ENCODE measurements at regions not wholly inside any gene's neighbourhood (a gene's known extent, or its start where the extent isn't known, plus 50 kb on each side); places are given as distances from the start of the nearest gene placed in this dataset.

GRCh38 chr2:120474486-120474885, 128.6 kb downstream of the INHBB start:
- H3K27ac ChIP-seq (ENCODE audit: low read length) = no peak overlapping the region

GRCh38 chr2:120476141-120476540, 130.2 kb downstream of the INHBB start:
- H3K27me3 ChIP-seq (ENCODE audit: control insufficient read depth, insufficient read depth, low read length) = peaks cover 48% of the 10 kb centered on the region

More at GRCh38 chr2:120474486-120474885, 128.6 kb downstream of the INHBB start:
- H3K9ac ChIP-seq (ENCODE audit: low read length) = no peak overlapping the region
- no peak overlapping the region for H3K4me3 ChIP-seq (ENCODE audit: low read length)
- no peaks in the 10 kb centered on the region for H3K9me3 ChIP-seq (ENCODE audit: control insufficient read depth, low read depth, low read length)
- H3K36me3 ChIP-seq (ENCODE audit: control insufficient read depth, low read depth, low read length) = no peaks in the 10 kb centered on the region
- H3K27me3 ChIP-seq (ENCODE audit: control insufficient read depth, insufficient read depth, low read length) = peaks cover 65% of the 10 kb centered on the region
- H3K4me1 ChIP-seq (ENCODE audit: control insufficient read depth, low read depth, low read length) = no peaks in the 10 kb centered on the region

GRCh38 chr2:120477198-120477597, 131.3 kb downstream of the INHBB start:
- Histone ChIP-seq H3K9ac (ENCODE audit: low read length) (no peak overlapping the region), H3K4me3 (ENCODE audit: low read length) (no peak overlapping the region), H3K36me3 (ENCODE audit: control insufficient read depth, low read depth, low read length) (no peaks in the 10 kb centered on the region), H3K27me3 (ENCODE audit: control insufficient read depth, insufficient read depth, low read length) (peaks cover 46% of the 10 kb centered on the region), H3K9me3 (ENCODE audit: control insufficient read depth, low read depth, low read length) (no peaks in the 10 kb centered on the region), H3K27ac (ENCODE audit: low read length) (no peak overlapping the region), H3K4me1 (ENCODE audit: control insufficient read depth, low read depth, low read length) (no peaks in the 10 kb centered on the region)

More at GRCh38 chr2:120476141-120476540, 130.2 kb downstream of the INHBB start:
- no peaks in the 10 kb centered on the region for H3K9me3 ChIP-seq (ENCODE audit: control insufficient read depth, low read depth, low read length)
- no peaks in the 10 kb centered on the region for H3K4me1 ChIP-seq (ENCODE audit: control insufficient read depth, low read depth, low read length)
- no peak overlapping the region for H3K9ac ChIP-seq (ENCODE audit: low read length)
- no peak overlapping the region for H3K4me3 ChIP-seq (ENCODE audit: low read length)
- H3K27ac ChIP-seq (ENCODE audit: low read length) = no peak overlapping the region
- H3K36me3 ChIP-seq (ENCODE audit: control insufficient read depth, low read depth, low read length) = no peaks in the 10 kb centered on the region

- H3K27me3 ChIP-seq (ENCODE audit: control insufficient read depth, insufficient read depth, low read length) = peaks cover 45% of the 10 kb centered on the region
- no peak overlapping the region for H3K27ac ChIP-seq (ENCODE audit: low read length)
- H3K4me1 ChIP-seq (ENCODE audit: control insufficient read depth, low read depth, low read length) = no peaks in the 10 kb centered on the region
- no peak overlapping the region for H3K4me3 ChIP-seq (ENCODE audit: low read length)
- H3K36me3 ChIP-seq (ENCODE audit: control insufficient read depth, low read depth, low read length) = no peaks in the 10 kb centered on the region
- H3K9me3 ChIP-seq (ENCODE audit: control insufficient read depth, low read depth, low read length) = no peaks in the 10 kb centered on the region
- H3K9ac ChIP-seq (ENCODE audit: low read length) = no peak overlapping the region
Observed at GRCh38 chr2:120477831-120478481, 132.0 kb downstream of the INHBB start.

- Histone ChIP-seq H3K4me1 (ENCODE audit: control insufficient read depth, low read depth, low read length) (no peaks in the 10 kb centered on the region), H3K36me3 (ENCODE audit: control insufficient read depth, low read depth, low read length) (no peaks in the 10 kb centered on the region), H3K9me3 (ENCODE audit: control insufficient read depth, low read depth, low read length) (no peaks in the 10 kb centered on the region), H3K9ac (ENCODE audit: low read length) (no peak overlapping the region), H3K4me3 (ENCODE audit: low read length) (no peak overlapping the region), H3K27me3 (ENCODE audit: control insufficient read depth, insufficient read depth, low read length) (peaks cover 31% of the 10 kb centered on the region), H3K27ac (ENCODE audit: low read length) (no peak overlapping the region)
Observed at GRCh38 chr2:120480346-120480902, 134.5 kb downstream of the INHBB start.

- Histone ChIP-seq H3K36me3 (ENCODE audit: control insufficient read depth, low read depth, low read length) (no peaks in the 10 kb centered on the region), H3K9ac (ENCODE audit: low read length) (no peak overlapping the region), H3K27me3 (ENCODE audit: control insufficient read depth, insufficient read depth, low read length) (peaks cover 25% of the 10 kb centered on the region), H3K4me1 (ENCODE audit: control insufficient read depth, low read depth, low read length) (no peaks in the 10 kb centered on the region), H3K27ac (ENCODE audit: low read length) (no peak overlapping the region), H3K9me3 (ENCODE audit: control insufficient read depth, low read depth, low read length) (no peaks in the 10 kb centered on the region), H3K4me3 (ENCODE audit: low read length) (no peak overlapping the region)
Observed at GRCh38 chr2:120480903-120481445, 135.0 kb downstream of the INHBB start.

- Histone ChIP-seq H3K27me3 (ENCODE audit: control insufficient read depth, insufficient read depth, low read length) (peaks cover 24% of the 10 kb centered on the region), H3K4me3 (ENCODE audit: low read length) (no peak overlapping the region), H3K36me3 (ENCODE audit: control insufficient read depth, low read depth, low read length) (no peaks in the 10 kb centered on the region)
Observed at GRCh38 chr2:120481446-120482194, 135.7 kb downstream of the INHBB start.

GRCh38 chr2:120482334-120482733, 136.4 kb downstream of the INHBB start:
- Histone ChIP-seq H3K4me1 (ENCODE audit: control insufficient read depth, low read depth, low read length) (no peaks in the 10 kb centered on the region), H3K9ac (ENCODE audit: low read length) (no peak overlapping the region), H3K9me3 (ENCODE audit: control insufficient read depth, low read depth, low read length) (no peaks in the 10 kb centered on the region), H3K27ac (ENCODE audit: low read length) (no peak overlapping the region), H3K27me3 (ENCODE audit: control insufficient read depth, insufficient read depth, low read length) (peaks cover 28% of the 10 kb centered on the region), H3K36me3 (ENCODE audit: control insufficient read depth, low read depth, low read length) (no peaks in the 10 kb centered on the region), H3K4me3 (ENCODE audit: low read length) (no peak overlapping the region)

More at GRCh38 chr2:120481446-120482194, 135.7 kb downstream of the INHBB start:
- H3K27ac ChIP-seq (ENCODE audit: low read length) = no peak overlapping the region
- no peaks in the 10 kb centered on the region for H3K4me1 ChIP-seq (ENCODE audit: control insufficient read depth, low read depth, low read length)
- no peak overlapping the region for H3K9ac ChIP-seq (ENCODE audit: low read length)
- H3K9me3 ChIP-seq (ENCODE audit: control insufficient read depth, low read depth, low read length) = no peaks in the 10 kb centered on the region

- no peaks in the 10 kb centered on the region for H3K36me3 ChIP-seq (ENCODE audit: control insufficient read depth, low read depth, low read length)
- H3K4me1 ChIP-seq (ENCODE audit: control insufficient read depth, low read depth, low read length) = no peaks in the 10 kb centered on the region
- H3K4me3 ChIP-seq (ENCODE audit: low read length) = no peak overlapping the region
- H3K9me3 ChIP-seq (ENCODE audit: control insufficient read depth, low read depth, low read length) = no peaks in the 10 kb centered on the region
- H3K27ac ChIP-seq (ENCODE audit: low read length) = no peak overlapping the region
- peaks cover 34% of the 10 kb centered on the region for H3K27me3 ChIP-seq (ENCODE audit: control insufficient read depth, insufficient read depth, low read length)
- H3K9ac ChIP-seq (ENCODE audit: low read length) = no peak overlapping the region
Observed at GRCh38 chr2:120483355-120483754, 137.4 kb downstream of the INHBB start.

GRCh38 chr2:120485096-120485495, 139.2 kb downstream of the INHBB start:
- no peak overlapping the region for H3K27ac ChIP-seq (ENCODE audit: low read length)
- H3K9me3 ChIP-seq (ENCODE audit: control insufficient read depth, low read depth, low read length) = no peaks in the 10 kb centered on the region
- H3K36me3 ChIP-seq (ENCODE audit: control insufficient read depth, low read depth, low read length) = no peaks in the 10 kb centered on the region
- H3K9ac ChIP-seq (ENCODE audit: low read length) = no peak overlapping the region
- no peaks in the 10 kb centered on the region for H3K4me1 ChIP-seq (ENCODE audit: control insufficient read depth, low read depth, low read length)
- H3K27me3 ChIP-seq (ENCODE audit: control insufficient read depth, insufficient read depth, low read length) = peaks cover 40% of the 10 kb centered on the region
- H3K4me3 ChIP-seq (ENCODE audit: low read length) = no peak overlapping the region

- Histone ChIP-seq H3K4me1 (ENCODE audit: control insufficient read depth, low read depth, low read length) (no peaks in the 10 kb centered on the region), H3K36me3 (ENCODE audit: control insufficient read depth, low read depth, low read length) (no peaks in the 10 kb centered on the region), H3K27ac (ENCODE audit: low read length) (no peak overlapping the region), H3K4me3 (ENCODE audit: low read length) (no peak overlapping the region), H3K9me3 (ENCODE audit: control insufficient read depth, low read depth, low read length) (no peaks in the 10 kb centered on the region), H3K9ac (ENCODE audit: low read length) (no peak overlapping the region), H3K27me3 (ENCODE audit: control insufficient read depth, insufficient read depth, low read length) (peaks cover 45% of the 10 kb centered on the region)
Observed at GRCh38 chr2:120486441-120486840, 140.5 kb downstream of the INHBB start.
